ENCODE measurements at regions not wholly inside any gene's neighbourhood (a gene's known extent, or its start where the extent isn't known, plus 50 kb on each side); places are given as distances from the start of the nearest gene placed in this dataset.

DNA sequence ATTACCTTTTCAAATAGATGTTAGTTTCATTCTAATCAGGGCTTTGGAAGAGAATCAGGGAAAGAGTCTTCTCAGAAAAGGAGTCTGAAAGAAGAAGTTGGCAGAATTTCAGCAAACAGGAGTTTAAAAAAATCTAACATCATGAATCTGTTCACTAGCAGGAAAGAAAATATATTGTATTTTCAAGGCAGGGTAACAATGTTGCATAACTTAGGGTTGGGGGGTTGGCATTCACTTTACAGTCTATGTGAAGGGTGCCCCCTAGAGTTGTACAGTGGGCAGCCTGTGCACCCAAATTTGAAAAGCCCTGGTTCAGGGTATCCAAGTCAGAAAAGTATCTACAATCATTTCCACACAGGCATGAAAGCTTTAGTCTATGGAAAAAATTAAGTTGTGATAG is 348.4 kb upstream of the SLC30A5 start:
- DNase-seq (ENCODE audit: low read depth in 3 of 3) = no peak

DNA sequence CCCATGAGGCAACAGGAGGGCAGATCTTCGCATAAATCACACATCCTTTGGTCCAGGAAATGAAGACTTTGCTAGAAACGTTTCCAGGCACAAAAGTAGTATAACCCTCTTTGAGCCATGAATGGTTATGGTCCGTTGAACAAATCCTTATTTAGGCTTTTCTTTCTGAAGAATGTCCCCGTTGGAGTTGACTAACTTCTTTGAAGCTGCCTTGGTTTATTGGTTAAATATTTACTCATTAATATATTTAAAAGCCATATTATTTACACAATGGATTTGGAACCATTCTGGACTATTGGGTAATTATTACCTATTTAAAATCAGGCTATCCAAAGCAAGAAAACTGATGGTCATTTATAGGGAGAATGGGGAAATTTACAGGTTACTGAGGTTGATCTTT is 347.6 kb upstream of the SLC30A5 start:
- DNase-seq (ENCODE audit: low read depth in 3 of 3) = no peak

DNA sequence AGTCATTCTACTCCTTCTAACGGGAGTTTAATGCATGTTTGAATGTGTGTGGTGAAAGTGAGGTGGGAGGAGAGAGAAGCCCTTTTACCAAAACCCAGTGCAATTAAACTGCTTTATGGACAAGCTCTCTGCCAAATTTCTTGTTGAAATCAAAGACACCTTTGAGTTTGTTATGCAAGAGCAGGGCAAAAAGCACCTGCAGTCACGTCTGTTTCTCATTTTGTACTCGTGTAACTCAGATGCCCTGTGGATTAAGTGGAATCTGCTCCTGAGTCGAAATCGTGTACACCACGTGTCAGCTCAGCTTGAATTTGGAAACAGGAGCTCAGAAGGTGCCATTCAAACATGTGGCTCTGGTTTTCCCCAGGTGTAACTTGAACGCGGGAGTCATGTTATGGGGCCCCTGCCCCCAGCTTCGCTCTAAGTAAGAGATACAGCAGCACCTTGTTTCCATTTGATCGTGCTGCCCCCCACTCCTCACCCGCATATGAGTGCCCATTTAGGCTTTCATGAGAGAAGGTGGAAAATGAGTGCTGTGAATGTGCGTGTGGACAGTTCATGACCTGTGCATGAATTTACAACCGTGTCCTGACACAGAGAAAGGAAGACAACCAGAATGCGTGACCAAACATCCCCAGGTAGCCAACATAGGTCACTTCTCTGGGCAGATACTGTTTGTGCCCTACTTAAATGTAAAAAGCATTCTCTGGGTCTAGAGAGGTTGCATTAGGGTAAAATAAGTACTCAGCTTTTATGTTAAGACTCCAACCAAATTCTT is 347.0 kb upstream of the SLC30A5 start:
- DNase-seq (ENCODE audit: low read depth in 3 of 3) = no peak

DNA sequence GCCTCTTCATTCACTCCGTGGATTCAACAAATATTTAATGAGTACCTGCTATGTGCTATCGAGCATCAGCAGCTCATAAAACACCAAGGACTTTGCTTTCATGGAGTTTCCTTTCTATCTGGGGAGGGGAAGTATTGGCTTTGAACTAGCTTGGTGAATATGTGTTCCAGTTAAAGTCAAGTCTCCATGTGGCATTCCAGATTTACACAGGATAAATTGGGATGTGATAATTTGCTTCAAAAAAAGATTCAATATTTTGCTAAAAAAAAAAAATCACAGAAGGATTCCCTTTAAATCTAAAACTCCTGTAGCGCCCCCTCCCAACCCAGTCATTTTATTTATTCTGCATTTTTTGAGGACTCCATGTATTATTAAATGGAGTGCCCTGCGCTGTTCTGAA is 346.3 kb upstream of the SLC30A5 start:
- DNase-seq (ENCODE audit: low read depth in 3 of 3) = no peak

DNA sequence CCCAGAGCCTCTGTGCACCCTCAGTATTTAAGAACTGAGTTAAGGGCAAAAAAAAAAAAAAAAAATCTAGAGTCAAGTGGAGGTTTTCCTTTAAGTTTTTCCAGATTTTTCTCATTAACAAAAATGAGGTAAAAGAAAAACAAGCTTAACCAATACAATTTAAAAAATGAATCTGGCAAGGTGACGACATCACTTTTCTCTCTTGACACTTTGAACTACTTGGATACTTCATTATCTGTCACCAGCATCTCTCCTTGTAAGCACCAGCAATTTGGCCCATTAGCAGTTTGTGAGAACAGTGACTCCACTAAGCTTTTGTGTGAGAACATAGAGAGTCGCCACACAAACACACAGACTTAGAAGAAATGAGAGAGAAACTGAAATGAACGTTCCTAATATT is 345.7 kb upstream of the SLC30A5 start:
- no peak for DNase-seq (ENCODE audit: low read depth in 3 of 3)

DNA sequence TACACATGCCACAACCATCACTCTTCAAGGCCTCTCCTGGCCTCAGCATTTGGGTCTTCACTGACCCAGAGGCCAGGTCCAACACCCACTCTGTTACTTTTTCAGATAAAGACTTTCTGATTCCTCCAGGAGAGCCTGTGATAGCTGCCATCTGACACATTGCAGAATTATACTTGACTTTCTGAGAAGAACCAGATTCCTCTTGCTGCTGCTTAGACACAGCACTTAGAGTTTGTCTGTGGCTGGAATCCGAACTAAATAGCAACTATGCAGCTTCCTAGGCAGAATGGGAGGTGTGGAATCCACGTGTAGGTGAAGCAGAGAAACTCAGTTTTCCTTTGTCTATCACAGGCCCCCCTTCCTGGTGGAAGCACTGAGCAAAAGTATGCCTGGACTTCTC is 344.7 kb upstream of the SLC30A5 start:
- DNase-seq (ENCODE audit: low read depth in 3 of 3) = no peak

DNA sequence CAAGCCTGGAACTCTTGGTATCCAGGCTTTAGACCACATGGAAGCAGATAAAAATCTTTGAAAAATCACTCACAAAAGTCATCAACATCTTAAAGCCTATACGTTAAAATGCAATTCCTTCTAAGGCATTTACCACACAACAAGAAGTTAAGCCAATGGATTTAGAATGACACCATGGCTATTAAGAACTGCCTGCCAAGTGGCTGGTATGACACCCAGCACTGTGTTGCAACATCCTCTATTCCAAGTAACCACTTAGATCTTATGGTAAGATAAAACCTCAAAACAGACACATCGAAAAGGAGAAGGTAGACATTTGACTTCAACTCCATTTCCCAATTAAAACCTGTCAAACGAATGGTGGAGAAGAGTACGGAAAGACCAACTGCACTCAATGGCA is 344.2 kb upstream of the SLC30A5 start:
- no peak for DNase-seq (ENCODE audit: low read depth in 3 of 3)

DNA sequence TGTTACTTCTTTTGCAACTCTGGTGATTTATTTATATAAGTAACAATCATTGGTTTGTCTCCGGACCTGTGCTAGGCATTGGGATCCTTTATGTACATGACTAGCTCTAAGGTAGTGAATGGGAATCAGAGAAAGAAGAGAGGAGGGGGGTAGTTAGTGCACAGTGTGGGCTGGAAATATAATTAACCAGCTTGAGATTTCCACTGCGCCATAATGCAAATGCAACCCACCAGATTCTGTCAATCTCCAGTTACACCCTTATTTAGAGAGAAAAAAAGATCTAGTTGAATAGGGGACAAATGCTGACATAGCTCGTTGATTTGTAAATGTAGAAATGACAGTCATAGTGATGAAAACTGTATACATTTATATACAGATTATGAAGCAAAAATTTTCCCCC is 342.2 kb upstream of the SLC30A5 start:
- DNase-seq (ENCODE audit: low read depth in 3 of 3) = no peak

DNA sequence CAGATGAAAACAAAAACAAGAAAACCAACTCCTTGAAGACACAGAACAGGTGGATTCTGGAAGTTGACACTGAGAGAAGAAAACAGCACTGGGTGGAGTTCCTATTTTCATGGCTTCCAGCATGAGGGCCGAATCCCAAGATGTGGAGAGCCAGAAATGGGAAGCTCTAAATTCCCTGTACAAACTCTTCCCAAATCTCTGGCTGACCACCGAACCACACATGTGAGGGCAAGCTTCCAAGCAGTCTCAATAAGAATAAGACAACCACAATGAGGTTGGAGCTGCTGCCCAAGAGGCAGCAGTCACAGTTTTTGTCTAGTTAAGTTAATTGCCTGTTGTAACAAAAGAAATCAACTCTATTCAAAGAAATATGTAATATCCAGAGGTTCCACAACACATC is 339.3 kb upstream of the SLC30A5 start:
- DNase-seq (ENCODE audit: low read depth in 3 of 3) = no peak

DNA sequence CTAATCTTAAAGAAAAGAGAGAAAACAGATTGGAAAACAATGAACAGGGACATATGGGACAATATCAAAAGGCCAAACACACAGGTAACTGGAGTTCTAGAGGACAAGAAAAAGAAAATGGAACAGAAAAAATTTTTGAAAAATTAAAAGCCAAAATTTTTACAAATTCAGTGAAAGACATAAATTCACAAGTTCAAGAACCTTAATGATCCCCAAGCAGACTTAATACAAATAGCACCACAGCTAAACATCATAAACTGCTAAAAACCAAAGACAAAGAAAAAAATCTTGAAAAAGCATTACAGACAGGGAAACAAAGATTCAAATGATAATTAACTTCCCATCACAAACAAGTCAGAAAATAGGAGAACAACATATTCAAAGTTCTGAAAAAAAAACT is 338.5 kb upstream of the SLC30A5 start:
- DNase-seq (ENCODE audit: low read depth in 3 of 3) = no peak

DNA sequence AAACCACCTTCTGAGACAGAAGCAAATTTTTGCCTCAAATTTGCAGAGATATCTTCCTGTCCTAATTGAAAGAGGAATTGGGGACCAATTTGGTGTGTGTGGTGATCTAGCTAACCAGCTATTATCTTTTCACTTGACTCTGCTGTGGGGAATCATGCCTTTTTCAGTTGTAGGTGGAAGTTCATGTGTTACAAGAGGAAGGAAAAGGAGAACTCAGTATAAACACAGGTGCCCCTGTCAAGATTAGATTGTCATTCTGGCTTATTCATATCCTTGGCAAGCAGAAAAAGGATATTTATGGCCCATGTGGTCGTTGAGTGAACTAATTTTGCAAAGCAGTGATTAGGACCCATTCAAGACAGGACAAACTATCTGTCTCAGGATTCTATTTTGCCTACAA is 336.8 kb upstream of the SLC30A5 start:
- no peak for DNase-seq (ENCODE audit: low read depth in 3 of 3)

DNA sequence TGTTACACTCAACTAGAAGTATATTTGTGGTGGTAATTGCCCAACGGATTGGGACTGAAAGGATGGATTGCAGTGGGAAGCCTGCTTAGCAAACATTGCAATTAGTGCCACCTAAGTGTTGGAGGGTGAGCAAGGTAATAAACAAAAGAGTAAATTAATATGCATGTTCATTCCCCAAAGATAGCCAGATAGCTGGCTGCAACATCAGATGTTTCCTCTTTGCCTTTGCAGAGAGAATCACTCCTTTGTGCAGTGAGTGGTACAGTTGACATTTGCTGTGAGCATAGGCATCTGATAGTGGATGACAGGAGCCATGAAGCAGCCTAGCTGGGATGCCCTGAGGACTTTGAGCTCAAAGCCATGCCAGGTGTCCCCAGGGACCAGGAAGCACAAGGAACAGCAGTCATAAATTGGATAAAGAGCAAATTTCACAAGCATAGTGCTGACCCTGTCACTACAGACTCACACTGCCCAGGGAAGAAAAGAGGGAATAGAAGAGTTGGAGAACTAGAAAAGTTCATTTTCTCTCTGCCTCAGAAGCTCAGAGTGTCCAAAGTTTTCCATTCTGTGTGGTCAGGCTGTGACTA is 336.1 kb upstream of the SLC30A5 start:
- DNase-seq (ENCODE audit: low read depth in 3 of 3) = no peak

DNA sequence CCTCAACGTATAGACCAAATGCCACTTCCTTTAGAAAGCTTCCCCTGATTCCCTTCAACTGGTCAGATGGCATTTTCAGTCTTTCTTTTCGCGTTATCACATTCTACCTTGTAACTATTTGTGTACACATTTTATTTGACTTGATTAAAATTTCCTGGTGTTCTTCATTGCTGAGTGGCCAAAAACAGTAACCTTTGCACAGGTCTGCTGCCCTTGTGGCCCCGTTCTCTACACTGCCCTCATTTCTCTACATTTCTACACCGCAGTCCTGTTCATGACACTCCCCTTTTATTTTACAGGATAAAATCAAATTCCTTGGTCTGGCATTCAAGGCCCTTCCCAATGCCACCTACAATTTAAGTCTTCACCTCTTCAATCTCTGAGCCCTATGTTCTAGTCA is 334.2 kb upstream of the SLC30A5 start:
- no peak for DNase-seq (ENCODE audit: low read depth in 3 of 3)

DNA sequence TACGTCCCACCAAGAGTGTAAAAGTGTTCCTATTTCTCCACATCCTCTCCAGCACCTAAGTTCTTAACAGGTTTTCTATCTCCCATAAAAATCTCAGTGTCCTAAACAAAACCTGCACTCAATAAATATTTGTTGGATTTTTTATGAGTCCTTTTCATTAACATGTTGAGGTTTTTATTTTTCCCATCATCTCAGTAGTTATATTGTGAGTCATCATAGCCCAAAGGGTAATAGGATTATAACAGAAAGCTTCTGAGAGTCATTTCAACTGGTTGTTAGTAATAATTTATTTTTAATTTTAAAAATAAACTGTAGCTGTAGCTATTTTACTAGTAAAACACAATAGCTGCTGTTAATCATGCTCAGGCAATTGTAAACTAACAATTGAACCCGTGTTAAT is 331.6 kb upstream of the SLC30A5 start:
- DNase-seq (ENCODE audit: low read depth in 3 of 3) = no peak

DNA sequence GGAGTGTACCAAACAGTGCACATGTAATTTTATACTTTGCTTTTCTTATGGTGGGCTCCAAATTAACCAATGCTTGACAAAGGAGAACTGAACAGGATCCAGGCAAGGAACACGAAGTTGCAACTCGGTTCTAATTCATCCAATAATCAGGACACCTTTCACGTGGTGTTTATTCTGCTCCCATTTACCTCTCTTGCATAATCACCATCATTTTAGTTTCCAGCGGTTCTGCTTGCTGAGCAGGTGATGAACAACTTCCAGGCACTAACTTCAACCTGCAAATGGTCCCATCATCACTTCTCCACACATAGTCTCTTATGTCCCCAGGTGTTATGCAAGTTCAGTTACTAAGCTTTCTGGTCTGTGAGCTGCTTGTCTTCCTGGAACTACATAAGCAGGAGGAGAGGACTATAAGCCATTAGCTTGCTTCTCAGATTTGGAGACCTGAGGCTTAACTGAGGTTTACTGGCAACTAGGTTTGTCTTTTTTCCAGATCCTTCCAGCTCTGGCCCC is 326.8 kb upstream of the SLC30A5 start:
- no peak for DNase-seq (ENCODE audit: low read depth in 3 of 3)

DNA sequence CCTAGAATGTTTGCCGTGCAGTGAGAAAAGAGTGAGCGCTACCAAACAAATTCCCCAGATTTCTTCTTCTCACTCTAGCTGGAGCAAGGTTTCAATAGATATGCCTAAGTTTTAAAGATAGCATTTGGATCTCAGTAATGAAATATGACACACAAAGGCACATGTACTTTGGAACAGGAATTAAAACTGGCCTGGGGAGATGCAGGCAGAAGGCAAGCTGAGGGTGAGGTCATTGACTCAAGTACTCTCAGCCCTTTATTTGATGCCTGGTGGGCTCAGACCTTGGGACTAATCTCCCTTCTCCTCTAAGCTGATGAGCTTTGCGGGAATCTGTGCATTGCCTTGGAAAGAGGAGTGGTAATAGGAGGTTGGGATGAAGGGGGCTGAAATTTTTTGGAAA is 323.3 kb upstream of the SLC30A5 start:
- DNase-seq (ENCODE audit: low read depth in 3 of 3) = no peak

DNA sequence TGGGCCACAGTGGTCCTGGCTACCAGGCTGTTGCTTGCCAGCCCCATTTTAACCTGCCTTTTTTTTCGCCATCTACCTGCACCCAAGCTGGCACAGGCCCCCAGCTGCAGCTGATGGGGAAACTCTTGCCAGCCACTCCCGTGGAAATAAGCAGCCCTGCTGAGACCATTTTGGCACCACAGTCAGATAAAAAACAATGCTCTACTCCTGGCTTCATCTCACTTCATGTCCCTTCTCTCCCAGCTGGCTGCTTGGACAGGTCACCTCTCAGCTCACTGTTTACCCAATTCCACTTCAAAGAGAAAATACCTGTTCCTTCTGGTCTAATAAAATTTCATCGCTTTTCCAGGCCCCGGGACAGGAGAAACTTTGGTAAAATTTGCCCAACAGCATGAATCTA is 322.6 kb upstream of the SLC30A5 start:
- DNase-seq (ENCODE audit: low read depth in 3 of 3) = no peak

DNA sequence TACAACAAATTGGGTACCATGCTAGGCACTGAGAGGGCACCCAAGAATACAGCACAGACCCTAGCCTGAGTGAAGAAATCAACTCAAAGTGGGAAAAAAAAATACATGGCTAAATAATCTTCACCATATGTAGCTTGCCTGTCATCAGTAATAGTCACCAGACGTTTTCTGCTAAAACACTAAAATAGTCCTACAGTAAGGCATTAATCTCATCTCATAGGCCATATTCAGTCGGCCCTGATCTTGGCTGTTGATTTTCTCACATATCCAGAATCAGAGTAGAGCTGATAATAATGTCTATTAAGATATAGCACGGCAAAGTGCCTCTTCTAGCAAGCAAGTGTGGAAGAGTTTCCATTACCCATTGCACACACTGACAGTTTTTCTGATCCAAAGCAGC is 322.1 kb upstream of the SLC30A5 start:
- no peak for DNase-seq (ENCODE audit: low read depth in 3 of 3)

DNA sequence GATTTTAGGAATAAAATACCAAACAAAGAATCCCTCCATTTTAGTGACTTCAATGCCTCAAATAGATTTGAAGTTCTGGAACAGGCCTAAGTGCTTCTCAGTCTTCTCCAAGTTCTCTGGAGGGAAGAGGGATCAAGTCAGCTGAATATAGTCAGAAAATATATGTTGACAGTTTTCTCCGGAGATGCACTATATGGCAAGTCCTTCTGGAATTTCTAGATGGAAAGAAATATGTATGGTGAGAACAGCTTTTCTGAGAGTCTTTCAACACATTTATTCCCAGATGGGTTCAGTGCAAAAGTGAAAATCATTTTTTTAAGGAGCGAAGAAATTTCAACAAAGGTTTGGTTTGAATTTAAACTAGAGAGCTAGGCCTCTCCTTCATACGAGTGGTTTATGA is 317.4 kb upstream of the SLC30A5 start:
- no peak for DNase-seq (ENCODE audit: low read depth in 3 of 3)

DNA sequence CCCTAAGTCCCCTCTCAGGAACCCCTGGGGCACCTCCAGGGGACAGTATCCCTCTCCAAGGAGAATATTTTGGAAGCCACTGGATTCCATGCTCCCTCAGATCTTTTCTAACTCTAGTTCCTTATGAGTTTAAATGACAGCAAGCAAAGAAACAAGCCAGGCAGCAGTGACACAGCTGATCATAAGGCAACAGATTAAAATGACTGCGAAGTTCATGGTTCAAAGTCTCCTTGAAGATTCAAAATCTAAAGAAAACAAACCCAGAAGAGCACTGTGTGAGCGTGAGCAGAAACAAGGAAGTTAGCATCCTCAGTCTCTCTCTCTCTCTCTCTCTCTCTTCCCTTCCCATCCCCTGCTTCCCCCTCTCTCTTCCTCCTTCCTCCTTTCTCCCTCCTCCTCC is 316.7 kb upstream of the SLC30A5 start:
- DNase-seq (ENCODE audit: low read depth in 3 of 3) = no peak

DNA sequence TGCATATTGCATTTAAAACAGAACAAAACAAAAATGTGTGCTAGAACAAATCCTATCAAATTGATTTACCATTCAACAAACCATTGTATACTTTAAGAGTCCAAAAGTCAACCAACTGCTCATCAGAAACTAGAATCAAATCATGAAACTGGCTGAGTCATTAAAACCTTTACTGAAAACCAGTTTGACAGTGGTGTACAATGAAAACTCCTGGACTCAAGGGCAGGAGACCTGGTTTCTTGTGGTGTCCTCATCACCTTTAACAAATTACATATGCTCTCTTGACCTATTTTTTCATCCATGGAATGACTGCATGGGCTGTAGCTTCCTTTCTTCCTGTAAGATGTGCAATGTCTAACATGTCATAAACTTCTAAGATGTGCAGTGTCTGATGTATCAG is 315.3 kb upstream of the SLC30A5 start:
- no peak for DNase-seq (ENCODE audit: low read depth in 3 of 3)

DNA sequence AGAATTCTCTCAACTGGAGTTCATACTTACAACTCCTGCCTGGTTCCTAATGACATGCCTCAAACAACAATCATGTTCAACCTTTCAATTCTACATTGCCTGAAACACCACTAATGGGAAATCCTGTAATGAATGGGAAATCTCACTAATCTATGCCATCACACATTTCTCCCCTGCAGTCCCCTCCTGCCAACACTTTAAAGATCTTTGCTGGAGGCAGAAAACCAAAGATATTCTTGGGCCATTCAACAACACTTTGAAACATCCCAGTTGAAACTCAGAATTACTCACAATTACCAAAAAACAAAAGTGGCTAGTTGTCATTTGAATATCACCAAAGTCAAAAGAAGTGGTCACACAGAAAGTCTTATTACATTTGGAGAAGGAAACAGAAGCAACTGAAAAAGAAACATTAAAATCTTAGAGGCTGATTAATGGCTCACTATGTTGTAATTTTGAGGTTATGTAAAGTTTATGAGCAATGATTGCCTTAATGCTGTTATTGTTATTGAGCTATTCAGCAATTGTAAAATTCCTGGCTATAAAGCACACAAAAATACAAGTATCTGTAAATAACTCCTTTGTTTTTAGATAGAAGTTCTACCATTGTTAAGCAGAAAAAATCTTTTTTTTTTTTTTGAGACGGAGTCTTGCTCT is 313.4 kb upstream of the SLC30A5 start:
- DNase-seq (ENCODE audit: low read depth in 3 of 3) = no peak

DNA sequence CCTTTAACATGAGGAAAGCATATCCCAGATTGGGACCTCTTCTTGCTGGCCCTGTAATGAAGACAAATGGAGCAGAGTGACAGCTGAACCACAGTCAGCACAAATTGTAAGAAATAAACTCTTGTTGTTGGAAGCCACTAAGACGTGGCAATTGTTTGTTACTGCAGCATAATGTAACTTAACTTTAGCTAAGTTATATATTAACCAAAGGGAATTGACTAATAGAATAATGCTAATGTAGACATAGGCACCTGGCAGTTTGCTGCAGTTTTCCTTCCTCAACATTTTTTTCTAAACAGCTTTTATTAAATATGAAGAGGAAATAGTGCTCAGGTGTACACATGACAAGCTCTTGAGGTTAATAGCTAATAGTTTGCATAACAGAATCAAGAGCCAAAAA is 300.7 kb upstream of the SLC30A5 start:
- DNase-seq (ENCODE audit: low read depth in 3 of 3) = no peak

All from stimulated activated CD4-positive, alpha-beta T cell treated with anti-CD3 and anti-CD28 coated beads, TNF-alpha, amount 100 ng/mL, for 4 hours (primary cell).